CD4-positive, alpha-beta T cell treated with Interleukin-17A for 1 hour (primary cell): ENCODE measurements at regions not wholly inside any gene's neighbourhood (a gene's known extent, or its start where the extent isn't known, plus 50 kb on each side); places are given as distances from the start of the nearest gene placed in this dataset.

Experiments used
- DNase-seq: peaks from one replicate; pipeline ENCODE4 v3.0.0-alpha.2; 2020

GRCh38 chrX:22325096-22325495 is 52.4 kb downstream of the CBLL2 start:
- no peak for DNase-seq

DNA sequence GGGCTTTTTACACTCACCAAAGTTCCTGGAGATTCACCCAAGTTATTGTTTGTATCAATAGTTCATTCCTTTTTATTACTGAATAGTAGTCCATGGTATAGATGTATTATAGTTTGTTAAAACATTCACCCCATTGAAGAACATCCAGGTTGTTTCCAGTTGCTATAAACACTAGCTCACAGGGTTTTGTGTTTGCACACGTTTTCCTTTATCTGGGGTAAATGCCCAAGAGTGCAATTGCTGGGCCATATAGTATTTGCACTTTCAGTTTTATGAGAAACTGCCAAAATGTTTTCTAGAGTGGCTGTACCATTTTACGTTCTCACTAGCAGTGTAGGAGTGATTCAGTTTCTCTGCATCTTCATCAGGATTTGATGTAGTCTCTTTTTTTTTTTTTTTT is 57.1 kb downstream of the CBLL2 start:
- DNase-seq: no peak

- DNase-seq: no peak
Measured at GRCh38 chrX:22338740-22339139, 66.0 kb downstream of the CBLL2 start.

- no peak for DNase-seq
Measured at GRCh38 chrX:22339459-22339858, 66.7 kb downstream of the CBLL2 start.

DNA sequence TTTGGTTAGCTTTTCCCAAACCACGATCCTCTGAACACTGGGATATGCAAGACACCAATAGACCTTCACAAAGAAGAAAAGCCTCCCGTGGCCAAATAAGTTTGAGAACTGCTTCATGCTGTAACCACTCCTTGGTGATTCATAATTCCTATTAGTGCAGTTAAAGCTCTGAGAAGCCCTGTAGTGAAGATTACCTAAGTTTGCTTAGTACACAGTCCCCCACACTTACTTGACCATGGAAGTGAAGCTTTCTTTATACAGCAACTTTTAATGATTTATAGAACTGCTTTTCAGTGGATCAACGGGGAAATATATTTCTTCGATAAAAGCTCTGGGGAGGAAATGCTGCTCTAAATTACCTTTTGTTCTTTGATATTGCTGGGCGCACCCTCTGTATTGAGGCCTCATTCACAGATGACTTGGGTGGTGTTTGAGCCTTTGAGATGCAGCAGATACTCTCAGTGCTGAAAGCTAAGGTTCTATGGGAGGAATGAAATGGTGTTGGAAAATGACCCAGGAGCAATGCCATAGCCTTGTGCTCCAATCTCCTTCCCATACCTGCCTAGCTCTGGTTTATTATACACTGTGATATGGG is 67.4 kb downstream of the CBLL2 start:
- DNase-seq: no peak

DNA sequence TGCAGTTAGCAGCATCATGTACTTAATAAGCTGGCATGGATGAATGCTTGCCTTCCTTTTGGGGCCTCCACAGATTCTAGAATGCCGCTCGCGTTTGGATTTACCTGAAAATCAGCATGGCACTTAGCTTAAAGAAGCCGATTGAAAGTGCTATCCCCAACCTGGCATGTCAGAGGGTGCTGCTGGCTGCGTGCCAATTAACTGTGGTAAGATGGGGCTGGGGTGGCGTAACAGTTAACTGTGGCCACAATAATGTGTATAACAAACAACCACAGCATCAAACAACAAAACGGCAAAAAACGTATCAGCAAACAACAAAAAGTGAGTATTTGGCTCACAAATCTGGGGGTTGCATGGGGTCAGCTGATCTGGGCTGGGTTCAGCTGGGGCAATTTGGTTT is 70.5 kb downstream of the CBLL2 start:
- no peak for DNase-seq

- DNase-seq: no peak
Measured at GRCh38 chrX:22345884-22346283, 73.2 kb downstream of the CBLL2 start.

DNA sequence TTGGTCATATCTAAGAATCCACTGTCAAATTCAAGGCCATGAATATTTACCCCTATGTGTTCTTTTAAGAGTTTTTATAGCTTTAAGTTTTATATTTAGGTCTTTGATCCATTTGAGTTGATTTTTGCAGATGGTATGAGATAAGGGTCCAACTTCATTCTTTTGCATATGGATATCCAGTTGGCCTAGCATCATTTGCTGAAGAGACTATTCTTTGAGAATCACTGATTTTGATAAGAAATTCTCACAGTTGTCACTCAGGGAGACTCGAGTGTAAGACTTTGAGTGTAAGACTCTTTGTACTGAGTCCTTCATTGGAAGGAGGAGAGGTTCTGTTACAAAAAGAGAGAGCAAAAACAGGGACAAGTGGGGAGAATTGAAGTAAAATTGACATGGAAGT is 74.8 kb downstream of the CBLL2 start:
- DNase-seq: no peak

DNA sequence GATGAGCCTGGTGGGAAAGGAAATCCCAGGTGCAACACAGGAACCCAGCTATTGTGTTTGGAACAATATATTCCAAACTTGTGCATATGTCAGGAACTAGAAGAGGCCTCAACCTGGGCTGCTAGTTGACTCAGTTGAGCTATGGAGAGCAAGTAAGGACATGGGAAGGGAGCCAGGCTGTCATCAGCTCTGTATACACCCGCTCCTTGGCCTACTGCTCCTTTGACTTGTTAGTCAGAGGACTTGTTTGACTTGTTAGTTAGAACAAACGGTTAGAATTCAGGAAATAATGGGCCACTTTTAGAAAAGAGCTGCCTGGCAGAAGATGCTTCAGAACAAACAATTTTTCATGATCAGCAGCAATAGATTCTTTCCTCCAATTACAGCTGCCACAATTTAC is 76.4 kb downstream of the CBLL2 start:
- DNase-seq: no peak

- DNase-seq: no peak
Measured at GRCh38 chrX:22351076-22351475, 78.4 kb downstream of the CBLL2 start.

DNA sequence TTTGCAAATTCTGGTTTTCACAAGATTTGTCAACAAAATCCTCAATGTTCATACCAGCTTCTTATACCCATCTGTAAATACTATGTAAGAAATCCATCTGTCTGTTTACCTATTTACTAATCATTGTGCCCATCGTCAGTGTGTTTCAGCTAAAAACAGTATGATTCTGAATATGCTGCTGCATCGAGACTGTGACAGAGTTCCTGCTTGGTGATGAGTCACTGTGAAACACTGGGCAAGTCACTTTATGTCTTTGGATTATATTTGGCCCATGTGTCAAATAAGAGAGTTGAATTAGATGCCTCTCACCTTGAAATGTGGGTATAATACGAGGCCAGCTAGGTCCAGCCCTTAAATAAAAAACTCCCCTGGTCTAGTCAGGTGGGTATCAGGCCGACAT is 79.3 kb downstream of the CBLL2 start:
- no peak for DNase-seq

- DNase-seq: no peak
Measured at GRCh38 chrX:22357621-22358020, 84.9 kb downstream of the CBLL2 start.

- no peak for DNase-seq
Measured at GRCh38 chrX:22360129-22360528, 87.4 kb downstream of the CBLL2 start.

- no peak for DNase-seq
Measured at GRCh38 chrX:22365460-22365859, 92.7 kb downstream of the CBLL2 start.

GRCh38 chrX:22366166-22366702 is 93.5 kb downstream of the CBLL2 start:
- no peak for DNase-seq

DNA sequence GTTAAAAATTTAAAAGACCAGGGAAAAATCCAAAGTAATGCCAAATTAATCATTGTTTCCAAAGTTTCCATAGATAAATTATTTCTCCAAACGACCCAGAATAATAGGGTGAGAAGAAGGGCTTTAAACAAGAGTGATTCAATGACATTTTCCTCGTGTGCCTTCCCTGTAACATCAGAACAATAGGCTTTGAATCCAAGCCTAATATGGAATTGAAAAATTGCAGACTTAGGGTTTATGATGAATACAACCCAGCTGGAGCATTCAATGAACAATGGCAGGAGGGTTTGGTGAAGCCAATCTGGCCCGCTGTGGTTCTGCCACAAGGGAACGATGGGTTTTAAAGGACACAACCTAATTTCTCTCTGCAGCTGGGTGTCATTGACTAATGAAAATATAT is 94.2 kb downstream of the CBLL2 start:
- no peak for DNase-seq

DNA sequence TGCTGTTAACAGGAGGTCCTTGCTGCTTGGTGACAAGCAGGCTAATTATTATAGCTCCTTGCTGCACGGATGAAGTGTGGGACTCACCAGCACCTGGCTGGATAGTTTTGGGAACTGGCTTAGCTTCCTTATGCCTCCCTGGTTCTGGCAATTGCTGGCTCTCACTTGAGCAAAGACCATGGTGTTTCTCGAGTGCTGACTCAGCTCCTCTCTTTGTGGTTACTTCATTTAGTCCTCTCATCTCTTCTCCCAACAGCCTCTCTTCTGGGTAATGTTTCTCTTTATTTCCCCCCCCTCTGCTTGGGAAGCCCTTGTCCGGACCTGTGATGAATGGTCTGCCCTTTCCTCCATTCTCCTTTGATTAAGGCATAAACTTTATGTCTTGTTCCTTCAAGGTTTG is 100.4 kb downstream of the CBLL2 start:
- no peak for DNase-seq

- DNase-seq: no peak
Measured at GRCh38 chrX:22373766-22374165, 101.1 kb downstream of the CBLL2 start.

DNA sequence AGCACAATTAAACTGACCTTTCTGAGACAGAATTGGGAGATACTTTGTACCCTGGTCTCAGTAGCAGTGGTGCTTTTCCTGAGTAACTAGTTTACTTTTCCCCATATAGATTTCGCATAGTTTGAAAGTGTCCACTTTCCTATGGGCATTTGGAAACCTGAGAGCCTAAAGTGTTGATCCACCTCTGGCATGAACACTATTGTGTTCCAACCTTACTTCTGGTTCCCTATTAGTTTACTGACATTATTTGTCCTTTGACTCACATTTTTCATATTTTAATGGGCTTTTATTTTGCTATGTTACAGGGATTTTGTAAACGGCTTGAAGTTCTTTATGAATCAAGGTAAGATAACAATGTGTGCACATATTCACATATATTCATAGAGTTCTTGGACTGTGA is 103.7 kb downstream of the CBLL2 start:
- DNase-seq: no peak

DNA sequence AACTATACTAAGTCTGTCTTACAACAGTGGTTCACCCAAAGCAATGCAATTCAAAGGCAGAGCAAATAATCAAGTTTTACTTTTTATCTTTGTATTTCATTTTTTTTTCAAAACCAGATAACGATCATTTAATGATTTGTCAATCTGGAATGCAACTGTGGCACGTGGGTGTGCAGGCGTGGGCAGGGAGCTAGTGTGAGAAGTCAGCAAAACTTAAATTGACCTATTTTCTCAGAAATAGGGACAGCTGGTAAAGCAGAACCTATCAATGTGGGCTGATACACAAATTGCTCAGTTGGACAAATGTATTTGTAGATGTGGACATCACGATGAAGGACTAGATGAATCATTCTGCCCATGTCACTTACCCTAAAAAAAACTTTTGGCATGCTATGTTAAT is 105.6 kb downstream of the CBLL2 start:
- no peak for DNase-seq

GRCh38 chrX:22383988-22384387 is 111.3 kb downstream of the CBLL2 start:
- DNase-seq: no peak

GRCh38 chrX:22389556-22390179 is 117.0 kb downstream of the CBLL2 start:
- DNase-seq: no peak

GRCh38 chrX:22392133-22392948 is 119.6 kb downstream of the CBLL2 start:
- DNase-seq: no peak

GRCh38 chrX:22395372-22395771 is 122.7 kb downstream of the CBLL2 start:
- DNase-seq: no peak
